ENCODE measurements at regions not wholly inside any gene's neighbourhood (a gene's known extent, or its start where the extent isn't known, plus 50 kb on each side); places are given as distances from the start of the nearest gene placed in this dataset.

DNA sequence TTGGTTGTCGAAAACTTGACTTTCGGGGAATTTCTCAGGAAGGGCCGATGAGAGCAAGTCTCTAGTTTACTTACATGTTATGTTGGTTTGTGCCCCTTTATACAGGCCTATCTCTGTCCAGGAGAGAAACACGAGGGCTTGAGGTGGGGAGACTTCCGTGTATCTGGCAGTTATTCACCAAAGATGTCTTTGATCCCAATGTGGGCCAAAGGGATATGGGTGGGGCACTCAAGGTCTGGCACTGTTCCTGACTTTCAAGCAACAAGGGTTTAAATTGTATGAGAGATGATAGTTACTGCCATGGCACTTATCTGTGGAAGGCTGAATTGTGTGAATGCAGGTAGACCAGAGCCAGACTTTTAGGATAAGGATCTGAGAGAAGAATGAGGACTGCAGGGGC, 137.2 kb upstream of the DHRS4 start:
- no peak for DNase-seq (ENCODE audit: low read depth, low spot score)
- Histone ChIP-seq H3K27ac (ENCODE audit: control insufficient read depth, insufficient read depth, low read length) (no peak overlapping the region), H3K9ac (ENCODE audit: control insufficient read depth, extremely low read depth, insufficient read depth, low read length) (no peak overlapping the region), H3K79me2 (ENCODE audit: control insufficient read depth, insufficient read depth, low read length) (no peaks in the 10 kb centered on the region), H3K4me3 (ENCODE audit: control insufficient read depth in 2 of 3, extremely low read depth in 1 of 3, insufficient read depth in 2 of 3, low read depth in 1 of 3, low read length in 3 of 3) (no peak overlapping the region), H3K9me3 (ENCODE audit: control insufficient read depth, low read depth, low read length) (peaks cover 1% of the 10 kb centered on the region), H3K36me3 (ENCODE audit: control insufficient read depth in 2 of 2, extremely low read depth in 1 of 2, insufficient read depth in 2 of 2, low read length in 2 of 2) (no peaks in the 10 kb centered on the region), H4K20me1 (ENCODE audit: control insufficient read depth, extremely low read depth, insufficient read depth, low read length) (no peaks in the 10 kb centered on the region), H2AFZ (ENCODE audit: control insufficient read depth, low read length) (no peak overlapping the region), H3K9me1 (ENCODE audit: control insufficient read depth, extremely low read depth, insufficient read depth, low read length) (no peaks in the 10 kb centered on the region), H3K27me3 (ENCODE audit: control insufficient read depth, extremely low read depth, insufficient read depth, low read length) (no peaks in the 10 kb centered on the region), H3K4me2 (ENCODE audit: control insufficient read depth, extremely low read depth, insufficient read depth, low read depth, low read length) (no peak overlapping the region), H3K4me1 (ENCODE audit: control insufficient read depth, extremely low read depth, insufficient read depth, low read length) (no peaks in the 10 kb centered on the region)
- dilution Hi-C loops (cut with MboI; ENCODE audit: extremely low pct_ligation_motif_present, low sequenced_read_pairs), result no loop called here
- no peak for FAIRE-seq
- TF ChIP-seq CTCF (optimal IDR thresholded peaks at IDR 0.05 in 1 of 3, IDR thresholded peaks at IDR 0.05 in 1 of 3, conservative IDR thresholded peaks at IDR 0.05 in 1 of 3; ENCODE audit: extremely low read depth in 1 of 3, insufficient read depth in 2 of 3, low read length in 3 of 3), result no peak
- TF ChIP-seq EZH2 (IDR thresholded peaks at IDR 0.05; ENCODE audit: low read length), result no peak

- dilution Hi-C loops (cut with MboI; ENCODE audit: extremely low pct_ligation_motif_present, low sequenced_read_pairs), result no loop called here
- H3K4me3 ChIP-seq (ENCODE audit: control insufficient read depth in 2 of 3, extremely low read depth in 1 of 3, insufficient read depth in 2 of 3, low read depth in 1 of 3, low read length in 3 of 3), result no peak overlapping the region
- no peaks in the 10 kb centered on the region for H3K27me3 ChIP-seq (ENCODE audit: control insufficient read depth, extremely low read depth, insufficient read depth, low read length)
- H3K9ac ChIP-seq (ENCODE audit: control insufficient read depth, extremely low read depth, insufficient read depth, low read length), result no peak overlapping the region
- H4K20me1 ChIP-seq (ENCODE audit: control insufficient read depth, extremely low read depth, insufficient read depth, low read length), result no peaks in the 10 kb centered on the region
- TF ChIP-seq CTCF (optimal IDR thresholded peaks at IDR 0.05 in 1 of 3, IDR thresholded peaks at IDR 0.05 in 1 of 3, conservative IDR thresholded peaks at IDR 0.05 in 1 of 3; ENCODE audit: extremely low read depth in 1 of 3, insufficient read depth in 2 of 3, low read length in 3 of 3), result no peak
- TF ChIP-seq EZH2 (IDR thresholded peaks at IDR 0.05; ENCODE audit: low read length), result no peak
- no peaks in the 10 kb centered on the region for H3K79me2 ChIP-seq (ENCODE audit: control insufficient read depth, insufficient read depth, low read length)
- DNase-seq (ENCODE audit: low read depth, low spot score) (no peak), FAIRE-seq (no peak)
- no peak overlapping the region for H3K27ac ChIP-seq (ENCODE audit: control insufficient read depth, insufficient read depth, low read length)
- H3K4me2 ChIP-seq (ENCODE audit: control insufficient read depth, extremely low read depth, insufficient read depth, low read depth, low read length), result no peak overlapping the region
- H3K4me1 ChIP-seq (ENCODE audit: control insufficient read depth, extremely low read depth, insufficient read depth, low read length), result no peaks in the 10 kb centered on the region
- H3K9me1 ChIP-seq (ENCODE audit: control insufficient read depth, extremely low read depth, insufficient read depth, low read length), result no peaks in the 10 kb centered on the region
- H3K36me3 ChIP-seq (ENCODE audit: control insufficient read depth in 2 of 2, extremely low read depth in 1 of 2, insufficient read depth in 2 of 2, low read length in 2 of 2), result no peaks in the 10 kb centered on the region
- H2AFZ ChIP-seq (ENCODE audit: control insufficient read depth, low read length), result no peak overlapping the region
- peaks cover 1% of the 10 kb centered on the region for H3K9me3 ChIP-seq (ENCODE audit: control insufficient read depth, low read depth, low read length)
These were observed 136.3 kb upstream of the DHRS4 start for GRCh38 chr14:23817164-23817767.
